DOHH2 (cell line): ENCODE measurements at regions not wholly inside any gene's neighbourhood (a gene's known extent, or its start where the extent isn't known, plus 50 kb on each side); places are given as distances from the start of the nearest gene placed in this dataset.
"Not testable (repeated sequence)": the region's sequence is repeated elsewhere in the genome, so short reads cannot be mapped to it uniquely, and the experiment has no call there.

Source experiments
- EZH2phosphoT487 ChIP-seq: fragments of 200-600 bp; sonication (generic); IDR thresholded peaks from 2 replicates; pipeline ENCODE4 v1.6.1; 2017; ENCODE audit warnings: borderline replicate concordance, mild to moderate bottlenecking, antibody characterized with exemption, low read length, moderate library complexity, mixed read lengths
- TF ChIP-seq, protein P1 (sequence below): fragments of 200-600 bp; sonication (generic); IDR thresholded peaks from one replicate; pipeline ENCODE4 v1.5.1; 2014; ENCODE audit warnings: antibody characterized with exemption, mild to moderate bottlenecking, low read depth, low read length; ENCODE audit not compliant: poor library complexity, severe bottlenecking

DNA sequence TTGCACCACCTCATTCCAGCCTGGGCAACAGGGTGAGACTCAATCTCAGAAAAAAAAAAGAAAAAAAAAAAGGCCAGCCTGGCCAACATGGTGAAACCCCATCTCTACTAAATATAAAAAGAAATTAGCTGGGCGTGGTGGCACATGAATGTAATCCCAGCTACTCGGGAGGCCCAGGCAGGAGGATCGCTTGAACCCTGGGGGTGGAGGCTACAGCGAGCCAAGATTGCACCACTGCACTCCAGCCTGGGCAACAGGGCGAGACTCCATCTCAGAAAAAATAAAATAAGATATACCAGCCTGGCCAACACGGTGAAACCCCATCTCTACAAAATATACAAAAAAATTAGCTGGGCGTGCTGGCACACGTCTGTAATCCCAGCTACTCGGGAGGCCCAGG, 1602.3 kb downstream of the RPIA start:
- TF ChIP-seq, protein P1, sequence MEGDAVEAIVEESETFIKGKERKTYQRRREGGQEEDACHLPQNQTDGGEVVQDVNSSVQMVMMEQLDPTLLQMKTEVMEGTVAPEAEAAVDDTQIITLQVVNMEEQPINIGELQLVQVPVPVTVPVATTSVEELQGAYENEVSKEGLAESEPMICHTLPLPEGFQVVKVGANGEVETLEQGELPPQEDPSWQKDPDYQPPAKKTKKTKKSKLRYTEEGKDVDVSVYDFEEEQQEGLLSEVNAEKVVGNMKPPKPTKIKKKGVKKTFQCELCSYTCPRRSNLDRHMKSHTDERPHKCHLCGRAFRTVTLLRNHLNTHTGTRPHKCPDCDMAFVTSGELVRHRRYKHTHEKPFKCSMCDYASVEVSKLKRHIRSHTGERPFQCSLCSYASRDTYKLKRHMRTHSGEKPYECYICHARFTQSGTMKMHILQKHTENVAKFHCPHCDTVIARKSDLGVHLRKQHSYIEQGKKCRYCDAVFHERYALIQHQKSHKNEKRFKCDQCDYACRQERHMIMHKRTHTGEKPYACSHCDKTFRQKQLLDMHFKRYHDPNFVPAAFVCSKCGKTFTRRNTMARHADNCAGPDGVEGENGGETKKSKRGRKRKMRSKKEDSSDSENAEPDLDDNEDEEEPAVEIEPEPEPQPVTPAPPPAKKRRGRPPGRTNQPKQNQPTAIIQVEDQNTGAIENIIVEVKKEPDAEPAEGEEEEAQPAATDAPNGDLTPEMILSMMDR: not testable (repeated sequence)
- TF ChIP-seq EZH2phosphoT487: not testable (repeated sequence)
